ENCODE measurements at regions not wholly inside any gene's neighbourhood (a gene's known extent, or its start where the extent isn't known, plus 50 kb on each side); places are given as distances from the start of the nearest gene placed in this dataset.
"Not testable (repeated sequence)": the region's sequence is repeated elsewhere in the genome, so short reads cannot be mapped to it uniquely, and the experiment has no call there.

GRCh38 chr3:152581951-152582350 lies 253.0 kb upstream of the P2RY1 start:
- no peak for DNase-seq

- no peak for DNase-seq
These were observed 251.0 kb upstream of the P2RY1 start for GRCh38 chr3:152583963-152584362.

DNA sequence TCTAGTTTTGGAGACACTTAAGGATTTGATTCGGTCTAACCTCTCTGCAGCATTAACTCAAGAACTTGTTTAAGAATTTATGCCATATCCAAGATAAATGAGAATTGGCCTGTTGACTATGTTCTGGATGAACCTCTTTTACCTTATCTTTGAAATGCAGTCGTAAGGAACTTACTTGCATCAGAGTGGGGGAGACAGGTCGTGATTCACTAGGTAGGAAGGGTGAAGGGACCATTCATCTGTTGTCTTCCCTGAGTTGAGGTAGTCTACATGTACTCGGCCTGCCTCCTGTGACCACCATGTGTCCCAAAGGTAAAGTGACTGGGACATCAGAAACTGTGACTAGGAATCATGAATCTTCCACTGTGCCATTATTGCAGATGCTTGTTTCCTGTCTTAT lies 248.0 kb upstream of the P2RY1 start:
- DNase-seq, result no peak

DNA sequence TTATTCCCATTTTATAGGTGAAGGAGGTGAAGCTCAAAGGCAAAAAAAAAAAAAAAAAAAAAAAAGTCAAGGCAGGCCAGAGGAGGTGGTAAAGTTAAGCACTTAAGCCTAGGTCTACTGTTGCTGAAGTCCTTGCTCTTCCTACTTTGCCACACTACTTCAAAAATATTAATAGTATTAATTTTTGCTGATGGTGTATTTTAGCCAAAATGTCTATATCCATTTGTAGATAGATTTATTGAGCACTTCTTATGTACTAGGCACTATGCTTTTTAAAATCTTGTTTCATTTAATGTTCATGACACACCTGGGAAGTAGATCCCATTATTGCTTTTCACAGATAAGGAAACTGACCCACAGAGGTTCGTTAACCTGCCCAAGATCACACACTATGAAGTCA lies 247.1 kb upstream of the P2RY1 start:
- DNase-seq, result no peak

DNA sequence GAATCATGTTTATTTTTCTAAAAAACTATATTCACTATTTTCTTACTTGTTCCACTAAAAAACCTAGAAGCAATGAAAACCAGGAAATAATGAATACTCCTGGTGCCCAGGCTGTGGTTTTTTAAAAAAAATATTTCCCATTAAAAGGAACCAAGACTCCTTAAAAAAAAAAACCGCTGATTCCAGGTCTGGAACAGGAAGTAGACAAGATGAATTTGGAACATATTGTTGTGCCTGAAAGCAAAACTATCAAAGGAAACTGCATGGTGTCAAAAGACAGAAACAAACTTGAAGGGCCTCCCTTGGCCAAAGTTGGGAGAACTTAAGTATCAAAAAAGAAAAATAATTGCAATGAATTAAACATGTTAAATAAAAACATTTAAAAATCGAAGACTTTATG lies 245.3 kb upstream of the P2RY1 start:
- no peak for DNase-seq

- DNase-seq, result no peak
These were observed 243.4 kb upstream of the P2RY1 start for GRCh38 chr3:152591515-152591914.

GRCh38 chr3:152593242-152593641 lies 241.7 kb upstream of the P2RY1 start:
- DNase-seq, result no peak

DNA sequence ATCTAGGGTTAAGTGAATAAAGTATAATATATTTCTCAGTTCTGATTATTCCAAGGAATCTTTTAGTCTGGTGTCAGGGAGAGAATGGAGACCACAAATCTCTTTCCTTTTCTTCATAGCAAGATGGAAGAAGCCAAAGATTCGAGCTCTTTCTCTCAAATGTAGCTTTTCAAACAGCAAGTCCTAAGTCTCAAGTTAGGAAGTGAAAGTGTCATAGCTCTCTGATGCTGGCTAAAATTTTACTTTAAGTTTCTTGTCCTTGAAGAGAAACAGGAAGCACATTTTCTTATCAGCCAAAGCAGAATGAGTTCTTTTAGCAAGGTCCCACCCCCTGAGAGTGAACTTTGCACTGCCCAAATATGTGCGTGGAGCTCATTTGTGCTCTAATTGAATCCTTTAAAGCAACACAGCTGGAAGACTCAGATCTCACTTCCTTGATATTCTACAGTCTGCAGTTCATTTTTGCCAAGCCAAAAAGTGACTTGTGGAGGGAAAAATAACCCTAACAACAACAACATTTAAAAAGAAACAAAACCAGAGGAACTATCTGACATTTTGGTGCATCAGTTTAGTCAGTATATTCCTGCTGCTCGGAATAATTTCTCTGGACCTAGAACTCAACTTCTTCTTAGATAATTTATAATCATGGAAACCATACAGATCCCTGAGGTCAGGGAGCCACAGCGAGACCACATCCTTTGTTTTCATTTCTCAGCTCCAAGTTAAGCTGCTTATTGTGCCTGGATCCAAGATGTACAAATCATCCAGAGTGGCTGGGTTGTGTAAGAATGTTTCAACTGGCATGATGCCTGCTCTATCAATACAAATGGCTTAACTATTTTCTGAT lies 238.7 kb upstream of the P2RY1 start:
- peak in 1 of 2 experiments; percentile 15 for DNase-seq

DNA sequence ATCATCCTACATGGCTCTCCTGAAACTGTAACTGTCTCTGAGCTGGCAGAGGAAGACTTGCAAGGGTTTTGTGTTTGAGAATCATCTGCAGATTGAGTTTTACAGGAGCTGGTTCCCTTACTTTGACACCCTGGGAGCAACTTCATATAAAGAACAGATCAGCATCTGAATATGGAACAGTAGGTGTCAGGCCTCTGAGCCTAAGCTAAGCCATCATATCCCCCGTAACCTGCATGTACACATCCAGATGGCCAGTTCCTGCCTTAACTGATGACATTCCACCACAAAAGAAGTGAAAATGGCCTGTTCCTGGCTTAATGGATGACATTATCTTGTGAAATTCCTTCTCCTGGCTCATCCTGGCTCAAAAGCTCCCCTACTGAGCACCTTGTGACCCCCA lies 238.1 kb upstream of the P2RY1 start:
- not testable (repeated sequence) for DNase-seq

- no peak for DNase-seq
These were observed 228.8 kb upstream of the P2RY1 start for GRCh38 chr3:152606146-152606545.

- DNase-seq, result no peak
These were observed 227.8 kb upstream of the P2RY1 start for GRCh38 chr3:152607179-152607578.

DNA sequence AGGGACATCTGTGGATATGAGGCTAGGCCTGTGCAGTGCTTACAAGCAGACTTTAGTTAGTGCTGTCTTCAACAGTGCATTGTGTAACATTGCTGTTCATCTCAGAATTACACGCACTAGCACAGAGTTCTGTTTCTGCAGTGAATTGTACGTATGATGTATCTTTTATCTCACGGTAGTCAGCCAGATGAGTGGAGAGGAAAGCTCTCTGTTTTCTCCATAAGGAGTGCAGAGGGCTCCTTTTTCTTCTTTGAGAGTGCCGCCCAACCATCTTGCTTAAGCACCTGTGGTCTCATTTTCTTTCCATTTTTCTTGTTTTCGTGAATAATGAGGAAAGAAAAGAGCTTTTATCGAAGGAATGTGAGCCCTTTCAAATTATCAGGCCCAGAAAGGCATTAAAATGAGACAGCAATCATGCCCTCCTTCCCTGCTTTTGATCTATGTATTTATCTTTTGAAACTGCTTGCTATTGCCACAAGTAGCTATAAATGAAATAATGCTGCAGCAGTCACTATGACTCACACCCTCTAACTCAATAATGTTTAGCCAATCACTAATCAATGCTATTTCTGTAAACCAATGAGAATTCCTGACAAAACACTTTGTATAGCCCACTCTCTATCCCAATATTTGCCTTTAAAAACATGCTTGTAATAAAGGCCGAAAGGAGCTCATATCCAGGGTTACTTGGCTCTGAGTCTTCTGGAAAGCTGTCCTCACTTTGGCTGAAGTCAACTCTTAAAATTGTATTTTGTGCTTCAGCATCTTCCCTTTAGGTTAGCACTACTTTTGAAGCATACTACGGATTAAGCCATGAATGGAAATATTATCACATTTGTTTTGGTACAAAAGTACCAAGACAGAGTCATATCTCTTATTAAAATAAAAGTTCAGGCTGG lies 226.0 kb upstream of the P2RY1 start:
- no peak for DNase-seq

GRCh38 chr3:152609891-152610290 lies 225.0 kb upstream of the P2RY1 start:
- no peak for DNase-seq

DNA sequence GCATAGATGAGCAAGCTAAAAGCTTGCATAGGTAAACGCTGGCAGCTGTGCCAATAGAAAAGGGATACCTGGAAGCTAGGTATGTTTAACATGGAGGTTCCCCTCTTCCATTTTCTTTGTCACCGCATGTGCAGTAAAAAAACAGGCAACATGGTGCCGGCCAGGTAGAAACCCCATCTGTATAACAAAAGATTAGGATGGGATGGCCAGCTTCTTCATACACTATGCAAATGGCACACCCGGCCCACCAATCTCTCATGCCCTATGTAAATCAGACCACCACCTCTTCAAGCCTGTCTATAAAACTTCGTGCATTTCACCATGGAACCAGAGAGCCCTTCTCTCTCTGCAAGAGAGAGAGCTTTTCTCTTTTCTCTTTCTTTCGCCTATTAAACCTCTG lies 224.3 kb upstream of the P2RY1 start:
- peak in 1 of 2 experiments; percentile 37 for DNase-seq

DNA sequence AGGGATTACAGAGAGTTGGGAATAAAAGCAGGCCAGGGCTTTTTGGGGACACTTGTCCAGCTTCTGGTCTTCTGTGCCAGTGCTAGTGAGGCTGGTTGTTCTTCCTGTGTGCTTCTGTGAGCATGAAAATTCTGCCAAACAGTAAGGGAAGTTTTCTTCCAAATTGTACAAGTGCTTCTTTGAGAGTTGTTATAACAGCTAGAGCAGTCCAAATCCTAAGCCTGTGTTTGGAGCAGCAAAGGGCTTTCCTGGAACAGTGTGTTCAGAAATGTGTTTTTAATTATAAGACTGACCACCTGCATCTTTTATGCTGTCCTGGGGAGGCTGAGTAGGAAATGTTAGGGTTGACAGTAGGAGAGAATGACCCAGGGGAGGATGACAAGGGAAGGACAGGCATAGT lies 223.0 kb upstream of the P2RY1 start:
- DNase-seq, result no peak

DNA sequence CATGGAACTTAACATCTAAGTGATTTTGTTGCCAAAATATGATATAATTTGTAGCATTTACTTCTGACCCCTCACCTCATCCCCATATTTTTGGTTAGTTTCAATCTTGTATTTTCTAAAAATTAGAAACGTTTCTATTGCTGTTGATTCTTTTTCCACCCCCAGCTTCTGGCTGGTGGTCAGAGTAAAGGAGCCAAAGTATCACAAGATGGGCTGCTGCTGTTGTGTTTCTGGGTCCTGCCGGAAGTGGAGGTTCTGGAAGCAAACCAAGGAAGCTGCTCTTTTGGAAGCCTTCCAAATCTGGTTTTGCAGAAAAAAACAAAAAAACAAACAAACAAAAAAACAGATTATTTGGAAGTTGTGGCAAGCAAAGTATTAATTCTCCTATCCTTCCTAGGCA lies 221.1 kb upstream of the P2RY1 start:
- no peak for DNase-seq

GRCh38 chr3:152615681-152616080 lies 219.2 kb upstream of the P2RY1 start:
- DNase-seq, result no peak

DNA sequence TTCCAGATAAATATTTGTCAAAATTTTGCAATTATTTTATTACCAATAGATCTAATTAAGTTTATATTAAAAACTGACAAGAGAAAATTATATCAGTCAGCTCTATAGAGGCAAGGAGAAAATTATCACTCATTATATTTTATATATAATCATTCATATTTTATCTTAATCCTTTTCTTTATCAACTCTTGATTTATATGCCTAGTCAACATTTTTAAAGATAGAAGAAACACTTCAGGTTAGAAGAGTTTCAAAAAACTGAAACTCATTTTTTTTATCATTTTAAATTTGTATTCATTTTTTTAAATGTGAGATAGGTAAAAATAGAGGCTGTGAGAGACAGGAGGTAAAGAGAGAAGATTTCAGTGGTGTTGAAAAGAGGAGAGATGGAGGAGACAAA lies 217.3 kb upstream of the P2RY1 start:
- no peak for DNase-seq

DNA sequence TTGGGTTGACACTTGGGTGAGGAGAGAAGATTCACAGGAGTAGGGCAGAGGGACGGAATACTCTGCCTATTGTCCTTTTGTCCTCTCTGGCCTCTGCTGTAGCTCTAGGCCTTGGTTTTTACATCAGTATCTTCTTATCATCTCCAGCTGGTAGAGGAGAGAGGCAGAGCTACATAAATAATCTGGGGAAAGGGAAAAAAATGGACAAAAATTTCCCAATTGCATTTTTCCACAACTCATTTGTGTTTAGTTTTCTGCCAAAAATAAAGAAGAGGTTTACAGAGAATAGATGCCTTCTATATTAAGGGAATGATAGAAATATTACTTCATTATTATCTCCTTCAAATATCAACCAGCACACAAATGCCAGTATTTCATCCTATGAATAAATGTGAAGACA lies 216.4 kb upstream of the P2RY1 start:
- no peak for DNase-seq

DNA sequence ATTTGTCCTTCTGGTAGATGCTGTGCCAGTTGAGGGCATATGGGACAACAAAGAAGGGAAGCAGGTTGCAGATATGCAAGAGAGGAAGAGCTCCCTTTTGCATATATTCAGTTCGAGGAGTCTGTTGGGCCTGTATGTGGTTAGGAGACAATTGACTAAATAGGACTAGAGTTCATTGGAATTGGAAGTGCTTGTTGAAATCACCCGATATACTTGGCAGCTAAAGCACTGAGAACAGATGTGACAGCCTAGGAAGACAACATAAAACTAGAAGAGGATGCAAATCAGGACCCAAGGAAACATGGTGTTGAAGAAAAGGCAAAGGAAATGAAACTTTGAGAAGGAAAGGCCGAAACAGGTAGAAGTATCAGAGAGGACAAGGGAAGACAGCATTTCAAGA lies 215.2 kb upstream of the P2RY1 start:
- no peak for DNase-seq

GRCh38 chr3:152620395-152620794 lies 214.5 kb upstream of the P2RY1 start:
- DNase-seq, result no peak

DNA sequence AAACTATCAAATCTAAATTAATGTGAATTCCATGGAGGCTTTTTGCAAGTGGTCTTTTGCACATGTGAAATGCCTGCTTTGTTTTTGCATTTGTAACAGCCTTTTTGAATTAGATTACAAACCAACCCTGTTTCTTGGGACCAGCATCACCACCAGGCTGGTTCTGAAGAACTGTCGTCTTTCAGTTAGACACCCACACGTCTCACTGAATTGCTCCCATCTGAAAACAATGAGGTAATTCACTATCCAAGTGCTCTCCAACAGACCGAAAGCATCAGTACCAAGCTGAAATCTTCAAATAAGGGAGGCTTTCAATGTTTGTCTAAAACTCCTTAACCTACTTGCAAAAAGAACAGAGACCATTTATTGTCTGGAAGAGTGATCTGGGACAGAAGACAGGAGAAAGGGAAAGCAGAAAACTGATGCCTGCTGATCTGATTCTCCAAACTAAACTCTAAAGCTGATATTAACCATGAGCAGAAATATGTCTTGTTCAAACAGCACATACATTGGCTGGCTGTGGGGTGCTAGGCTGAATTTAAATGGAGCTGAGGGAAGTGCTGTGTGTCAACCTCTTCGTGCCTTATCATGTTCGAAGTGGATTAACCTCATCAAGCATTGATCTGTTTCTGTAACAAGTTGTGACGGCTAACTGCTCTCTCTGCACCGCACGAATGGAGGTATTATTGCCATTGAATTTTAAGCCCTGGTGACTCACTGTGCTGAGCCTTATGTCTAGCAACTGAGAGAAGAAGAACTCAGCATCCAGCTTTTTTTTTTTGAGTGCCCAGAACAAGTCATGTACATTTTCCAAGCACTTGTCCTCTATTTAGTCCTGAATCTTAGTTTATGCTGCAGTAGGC lies 213.7 kb upstream of the P2RY1 start:
- no peak for DNase-seq
